Fibroblast of the aortic adventitia (primary cell): ENCODE measurements at regions not wholly inside any gene's neighbourhood (a gene's known extent, or its start where the extent isn't known, plus 50 kb on each side); places are given as distances from the start of the nearest gene placed in this dataset.
A peak's percentile ranks its signal among the peaks of the same experiment; 100 is the strongest.

Source experiments
- DNase-seq: peaks from one replicate; pipeline ENCODE4 v3.0.0-alpha.2; 2010; ENCODE audit warnings: low read depth
- H3K4me3 ChIP-seq: 2 replicates; pipeline ENCODE4 v1.5.1; 2011; ENCODE audit warnings: low read depth, mild to moderate bottlenecking, control low read depth, low read length, moderate library complexity
- CTCF ChIP-seq: IDR thresholded peaks from 2 replicates; pipeline ENCODE4 v1.5.1; 2011; ENCODE audit warnings: mild to moderate bottlenecking, low read length, control low read depth, inconsistent platforms; ENCODE audit not compliant: insufficient read depth

- peak; percentile 18 for DNase-seq
- TF ChIP-seq CTCF, result no peak
- H3K4me3 ChIP-seq, result no peak overlapping the region
Measured at GRCh38 chr6:92779746-92780145, 639.6 kb downstream of the EPHA7 start.

GRCh38 chr6:92777146-92777740 is 642.1 kb downstream of the EPHA7 start:
- DNase-seq, result no peak
- H3K4me3 ChIP-seq, result no peak overlapping the region
- TF ChIP-seq CTCF, result peak; percentile 21

- no peak overlapping the region for H3K4me3 ChIP-seq
- no peak for TF ChIP-seq CTCF
- DNase-seq, result no peak
Measured at GRCh38 chr6:92770540-92770939, 648.8 kb downstream of the EPHA7 start.

- H3K4me3 ChIP-seq, result no peak overlapping the region
- TF ChIP-seq CTCF, result no peak
- DNase-seq, result no peak
Measured at GRCh38 chr6:92767101-92767500, 652.3 kb downstream of the EPHA7 start.

- no peak for TF ChIP-seq CTCF
- no peak for DNase-seq
- H3K4me3 ChIP-seq, result no peak overlapping the region
Measured at GRCh38 chr6:92763680-92764079, 655.7 kb downstream of the EPHA7 start.

- TF ChIP-seq CTCF, result no peak
- H3K4me3 ChIP-seq, result no peak overlapping the region
- no peak for DNase-seq
Measured at GRCh38 chr6:92763274-92763584, 656.1 kb downstream of the EPHA7 start.

- no peak for TF ChIP-seq CTCF
- DNase-seq, result no peak
- no peak overlapping the region for H3K4me3 ChIP-seq
Measured at GRCh38 chr6:92762443-92763273, 656.7 kb downstream of the EPHA7 start.
